Astrocyte (in vitro differentiated cells and primary cell): ENCODE measurements at regions not wholly inside any gene's neighbourhood (a gene's known extent, or its start where the extent isn't known, plus 50 kb on each side); places are given as distances from the start of the nearest gene placed in this dataset.

ENCODE experiments used
- DNase-seq: peaks from one replicate; pipeline ENCODE4 v3.0.0-alpha.2; 2010; ENCODE audit warnings: low read depth
- FAIRE-seq: peaks from 2 replicates; lab custom pipeline; 2011; peaks lifted over from hg19 to GRCh38; lab: Jason Lieb, UNC
- H2AFZ ChIP-seq: 2 replicates; pipeline ENCODE4 v1.6.0; 2012; ENCODE audit warnings: low read depth, low read length, inconsistent platforms
- H3K27ac ChIP-seq: 2 replicates; pipeline ENCODE4 v1.5.1; 2011; ENCODE audit warnings: low read depth, low read length, inconsistent platforms
- H3K27me3 ChIP-seq: 2 replicates; pipeline ENCODE4 v1.6.0; 2011; ENCODE audit warnings: low read length, inconsistent platforms; ENCODE audit not compliant: insufficient read depth
- H3K36me3 ChIP-seq: 2 replicates; pipeline ENCODE4 v1.5.1; 2011; ENCODE audit warnings: low read length, inconsistent platforms; ENCODE audit not compliant: insufficient read depth
- H3K4me1 ChIP-seq: 2 replicates; pipeline ENCODE4 v1.5.1; 2011; ENCODE audit warnings: low read length, inconsistent platforms; ENCODE audit not compliant: insufficient read depth
- H3K4me2 ChIP-seq: 2 replicates; pipeline ENCODE4 v1.6.0; 2012; ENCODE audit warnings: low read length, inconsistent platforms
- H3K4me3 ChIP-seq: 2 replicates; pipeline ENCODE4 v1.5.1; 2011; ENCODE audit warnings: low read depth, mild to moderate bottlenecking, low read length, inconsistent platforms; ENCODE audit not compliant: insufficient read depth
- H3K79me2 ChIP-seq: 2 replicates; pipeline ENCODE4 v1.6.0; 2012; ENCODE audit warnings: mild to moderate bottlenecking, low read length, inconsistent platforms; ENCODE audit not compliant: insufficient read depth
- H3K9ac ChIP-seq: 2 replicates; pipeline ENCODE4 v1.6.0; 2012; ENCODE audit warnings: mild to moderate bottlenecking, low read length, inconsistent platforms
- H3K9me3 ChIP-seq: 2 replicates; pipeline ENCODE4 v1.5.1; 2012; ENCODE audit warnings: low read depth, mild to moderate bottlenecking, low read length, inconsistent platforms; ENCODE audit not compliant: insufficient read depth
- H4K20me1 ChIP-seq: 2 replicates; pipeline ENCODE4 v1.6.0; 2012; ENCODE audit warnings: low read length, inconsistent platforms; ENCODE audit not compliant: insufficient read depth
- H3K27ac Mint-ChIP-seq: one replicate; pipeline ENCODE4 v1.8.0; 2021; ENCODE audit warnings: mild to moderate bottlenecking, mixed read lengths; ENCODE audit not compliant: unreplicated experiment
- H3K27me3 Mint-ChIP-seq: one replicate; pipeline ENCODE4 v1.8.0; 2021; ENCODE audit warnings: low read depth, mixed read lengths; ENCODE audit not compliant: unreplicated experiment
- H3K36me3 Mint-ChIP-seq: one replicate; pipeline ENCODE4 v1.8.0; 2021; ENCODE audit warnings: low read depth, mixed read lengths; ENCODE audit not compliant: unreplicated experiment
- H3K4me1 Mint-ChIP-seq: one replicate; pipeline ENCODE4 v1.8.0; 2021; ENCODE audit warnings: low read depth, mixed read lengths; ENCODE audit not compliant: unreplicated experiment
- H3K4me3 Mint-ChIP-seq: one replicate; pipeline ENCODE4 v1.8.0; 2021; ENCODE audit warnings: mild to moderate bottlenecking, moderate library complexity, mixed read lengths; ENCODE audit not compliant: unreplicated experiment
- H3K9me3 Mint-ChIP-seq: one replicate; pipeline ENCODE4 v1.8.0; 2021; ENCODE audit warnings: mild to moderate bottlenecking, mixed read lengths; ENCODE audit not compliant: unreplicated experiment
- EZH2 ChIP-seq: IDR thresholded peaks from 2 replicates; pipeline ENCODE4 v1.6.1; 2012; ENCODE audit warnings: mild to moderate bottlenecking, low read length, inconsistent platforms; ENCODE audit not compliant: insufficient read depth
- TF ChIP-seq, protein P1 (sequence below): IDR thresholded peaks from 2 replicates; pipeline ENCODE4 v1.5.1; 2011; ENCODE audit warnings: low read depth, mild to moderate bottlenecking, inconsistent platforms, low read length, moderate library complexity; ENCODE audit not compliant: insufficient read depth

DNA sequence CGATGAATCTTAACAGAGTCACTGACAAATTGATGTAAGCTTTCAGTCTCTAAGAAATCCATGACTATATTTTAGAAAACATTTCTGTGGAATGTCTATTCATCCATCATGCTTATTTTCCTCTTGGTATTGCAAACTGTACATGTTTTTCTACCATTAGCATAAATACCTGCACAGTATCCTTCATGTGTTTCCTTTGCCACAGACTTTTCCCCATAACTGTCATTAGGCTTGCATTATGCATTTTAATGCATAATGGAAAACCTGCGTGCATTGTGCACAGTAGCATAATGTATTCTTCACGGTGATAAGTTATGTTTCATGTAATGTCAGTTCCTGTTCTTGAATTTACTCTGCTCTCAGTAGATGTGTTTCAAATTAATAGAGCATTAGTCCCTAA is 403.1 kb upstream of the EPHA3 start:
- DNase-seq: no peak
- Histone ChIP-seq H3K9ac (no peak overlapping the region), H2AFZ (no peak overlapping the region), H3K4me1 (no peaks in the 10 kb centered on the region), H4K20me1 (no peaks in the 10 kb centered on the region), H3K27me3 (no peaks in the 10 kb centered on the region), H3K79me2 (no peaks in the 10 kb centered on the region), H3K4me3 (no peak overlapping the region), H3K9me3 (no peaks in the 10 kb centered on the region), H3K4me2 (no peak overlapping the region), H3K27ac (no peak overlapping the region), H3K36me3 (no peaks in the 10 kb centered on the region)
- Mint-ChIP-seq H3K9me3 (no peaks in the 10 kb centered on the region), H3K4me3 (no peak overlapping the region), H3K4me1 (peaks cover 3% of the 10 kb centered on the region), H3K36me3 (no peaks in the 10 kb centered on the region), H3K27me3 (no peaks in the 10 kb centered on the region), H3K27ac (no peak overlapping the region)
- FAIRE-seq: no peak
- TF ChIP-seq EZH2: no peak
- TF ChIP-seq, protein P1, sequence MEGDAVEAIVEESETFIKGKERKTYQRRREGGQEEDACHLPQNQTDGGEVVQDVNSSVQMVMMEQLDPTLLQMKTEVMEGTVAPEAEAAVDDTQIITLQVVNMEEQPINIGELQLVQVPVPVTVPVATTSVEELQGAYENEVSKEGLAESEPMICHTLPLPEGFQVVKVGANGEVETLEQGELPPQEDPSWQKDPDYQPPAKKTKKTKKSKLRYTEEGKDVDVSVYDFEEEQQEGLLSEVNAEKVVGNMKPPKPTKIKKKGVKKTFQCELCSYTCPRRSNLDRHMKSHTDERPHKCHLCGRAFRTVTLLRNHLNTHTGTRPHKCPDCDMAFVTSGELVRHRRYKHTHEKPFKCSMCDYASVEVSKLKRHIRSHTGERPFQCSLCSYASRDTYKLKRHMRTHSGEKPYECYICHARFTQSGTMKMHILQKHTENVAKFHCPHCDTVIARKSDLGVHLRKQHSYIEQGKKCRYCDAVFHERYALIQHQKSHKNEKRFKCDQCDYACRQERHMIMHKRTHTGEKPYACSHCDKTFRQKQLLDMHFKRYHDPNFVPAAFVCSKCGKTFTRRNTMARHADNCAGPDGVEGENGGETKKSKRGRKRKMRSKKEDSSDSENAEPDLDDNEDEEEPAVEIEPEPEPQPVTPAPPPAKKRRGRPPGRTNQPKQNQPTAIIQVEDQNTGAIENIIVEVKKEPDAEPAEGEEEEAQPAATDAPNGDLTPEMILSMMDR: no peak

DNA sequence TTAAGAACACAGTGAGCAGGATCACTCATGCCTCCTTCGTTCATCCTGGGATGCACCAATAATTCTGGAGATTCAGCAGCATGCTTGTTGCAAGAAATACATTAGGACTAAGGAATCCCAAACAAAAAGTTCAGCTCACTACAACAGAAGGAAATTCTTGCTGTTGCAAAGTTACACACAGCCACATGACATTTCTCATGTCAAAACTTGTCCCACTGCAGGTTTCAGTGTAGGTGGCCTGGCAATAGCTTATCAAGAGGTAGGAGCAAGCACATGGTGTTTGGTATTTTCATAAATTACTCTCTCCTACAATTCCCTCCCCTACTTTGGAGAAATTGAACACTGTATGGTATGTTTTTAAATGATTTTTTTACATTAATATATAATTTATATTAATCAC is 399.6 kb upstream of the EPHA3 start:
- peaks cover 20% of the 10 kb centered on the region for H3K4me1 Mint-ChIP-seq
- H3K36me3 Mint-ChIP-seq: no peaks in the 10 kb centered on the region
- no peak overlapping the region for H3K4me3 ChIP-seq
- H3K79me2 ChIP-seq: no peaks in the 10 kb centered on the region
- H3K27me3 ChIP-seq: no peaks in the 10 kb centered on the region
- H3K27ac ChIP-seq: no peak overlapping the region
- TF ChIP-seq EZH2: no peak
- TF ChIP-seq, protein P1: no peak
- H3K4me1 ChIP-seq: no peaks in the 10 kb centered on the region
- no peak for DNase-seq
- no peaks in the 10 kb centered on the region for H4K20me1 ChIP-seq
- no peak overlapping the region for H3K4me2 ChIP-seq
- H3K9ac ChIP-seq: no peak overlapping the region
- H2AFZ ChIP-seq: no peak overlapping the region
- FAIRE-seq: no peak
- H3K4me3 Mint-ChIP-seq: no peak overlapping the region
- H3K9me3 ChIP-seq: no peaks in the 10 kb centered on the region
- H3K36me3 ChIP-seq: no peaks in the 10 kb centered on the region
- H3K9me3 Mint-ChIP-seq: peaks cover 4% of the 10 kb centered on the region
- no peaks in the 10 kb centered on the region for H3K27me3 Mint-ChIP-seq
- no peak overlapping the region for H3K27ac Mint-ChIP-seq

DNA sequence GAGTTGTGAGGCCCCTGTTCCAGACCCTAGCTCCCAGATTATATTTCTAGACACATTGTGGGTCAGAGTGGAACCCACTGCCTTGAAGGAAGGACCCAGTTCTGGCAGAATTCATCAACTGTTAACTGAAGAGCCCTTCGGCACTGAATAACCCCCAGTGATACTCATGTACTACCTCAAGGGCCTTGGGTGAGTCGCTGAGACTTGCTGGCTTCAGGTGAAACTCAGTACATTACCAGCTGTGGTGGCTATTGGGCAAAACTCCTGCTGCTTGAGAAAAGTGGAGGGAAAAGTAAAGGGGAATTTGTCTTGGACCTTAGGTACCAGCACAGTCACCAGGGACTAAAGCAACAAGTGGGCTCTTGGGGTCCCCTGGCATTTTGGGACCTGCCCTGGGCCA is 394.9 kb upstream of the EPHA3 start:
- no peak overlapping the region for H3K4me3 Mint-ChIP-seq

More for the DNA sequence above, 394.9 kb upstream of the EPHA3 start:
- H3K4me1 ChIP-seq: no peaks in the 10 kb centered on the region
- no peaks in the 10 kb centered on the region for H3K36me3 ChIP-seq
- no peaks in the 10 kb centered on the region for H3K27me3 Mint-ChIP-seq
- no peaks in the 10 kb centered on the region for H3K9me3 ChIP-seq
- H3K4me1 Mint-ChIP-seq: peaks cover 30% of the 10 kb centered on the region
- H3K9me3 Mint-ChIP-seq: peaks cover 4% of the 10 kb centered on the region
- peak overlapping the region; percentile 36 for H3K9ac ChIP-seq
- peak overlapping the region; percentile 78 for H3K27ac ChIP-seq
- no peaks in the 10 kb centered on the region for H3K27me3 ChIP-seq
- no peaks in the 10 kb centered on the region for H3K79me2 ChIP-seq
- no peak overlapping the region for H2AFZ ChIP-seq
- DNase-seq (no peak), FAIRE-seq (no peak)
- H4K20me1 ChIP-seq: no peaks in the 10 kb centered on the region
- TF ChIP-seq, protein P1: no peak
- TF ChIP-seq EZH2: no peak
- H3K4me3 ChIP-seq: no peak overlapping the region
- H3K27ac Mint-ChIP-seq: peak overlapping the region; percentile 99
- no peaks in the 10 kb centered on the region for H3K36me3 Mint-ChIP-seq
- no peak overlapping the region for H3K4me2 ChIP-seq
